ENCODE measurements at regions not wholly inside any gene's neighbourhood (a gene's known extent, or its start where the extent isn't known, plus 50 kb on each side); places are given as distances from the start of the nearest gene placed in this dataset.

DNA sequence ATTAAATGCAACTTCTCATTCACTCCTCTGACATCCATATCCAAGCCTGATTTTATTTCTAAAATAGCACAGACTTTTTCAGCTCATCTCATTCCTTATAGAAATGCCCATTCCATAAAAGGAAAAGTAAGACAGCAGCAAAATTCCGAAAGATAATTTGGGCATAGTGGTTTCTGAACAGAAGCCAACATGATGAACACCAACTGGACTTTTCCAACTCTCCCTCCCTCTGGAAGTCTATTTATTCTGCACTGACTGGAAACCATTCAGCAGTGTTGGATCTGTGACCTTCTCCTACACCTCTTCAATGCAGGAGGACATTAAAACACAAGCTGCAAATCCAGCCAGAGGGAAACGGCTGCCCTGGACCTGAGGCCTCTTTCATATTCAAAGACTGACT, 306.2 kb upstream of the NT5E start:
- TF ChIP-seq, protein P1, sequence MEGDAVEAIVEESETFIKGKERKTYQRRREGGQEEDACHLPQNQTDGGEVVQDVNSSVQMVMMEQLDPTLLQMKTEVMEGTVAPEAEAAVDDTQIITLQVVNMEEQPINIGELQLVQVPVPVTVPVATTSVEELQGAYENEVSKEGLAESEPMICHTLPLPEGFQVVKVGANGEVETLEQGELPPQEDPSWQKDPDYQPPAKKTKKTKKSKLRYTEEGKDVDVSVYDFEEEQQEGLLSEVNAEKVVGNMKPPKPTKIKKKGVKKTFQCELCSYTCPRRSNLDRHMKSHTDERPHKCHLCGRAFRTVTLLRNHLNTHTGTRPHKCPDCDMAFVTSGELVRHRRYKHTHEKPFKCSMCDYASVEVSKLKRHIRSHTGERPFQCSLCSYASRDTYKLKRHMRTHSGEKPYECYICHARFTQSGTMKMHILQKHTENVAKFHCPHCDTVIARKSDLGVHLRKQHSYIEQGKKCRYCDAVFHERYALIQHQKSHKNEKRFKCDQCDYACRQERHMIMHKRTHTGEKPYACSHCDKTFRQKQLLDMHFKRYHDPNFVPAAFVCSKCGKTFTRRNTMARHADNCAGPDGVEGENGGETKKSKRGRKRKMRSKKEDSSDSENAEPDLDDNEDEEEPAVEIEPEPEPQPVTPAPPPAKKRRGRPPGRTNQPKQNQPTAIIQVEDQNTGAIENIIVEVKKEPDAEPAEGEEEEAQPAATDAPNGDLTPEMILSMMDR (IDR thresholded peaks at IDR 0.05; ENCODE audit: low read depth, low read length, poor library complexity, severe bottlenecking): no peak
- TF ChIP-seq EZH2phosphoT487 (IDR thresholded peaks at IDR 0.05; ENCODE audit: borderline replicate concordance, low read length): no peak

All from DOHH2 (cell line).